ENCODE measurements at regions not wholly inside any gene's neighbourhood (a gene's known extent, or its start where the extent isn't known, plus 50 kb on each side); places are given as distances from the start of the nearest gene placed in this dataset.

DNA sequence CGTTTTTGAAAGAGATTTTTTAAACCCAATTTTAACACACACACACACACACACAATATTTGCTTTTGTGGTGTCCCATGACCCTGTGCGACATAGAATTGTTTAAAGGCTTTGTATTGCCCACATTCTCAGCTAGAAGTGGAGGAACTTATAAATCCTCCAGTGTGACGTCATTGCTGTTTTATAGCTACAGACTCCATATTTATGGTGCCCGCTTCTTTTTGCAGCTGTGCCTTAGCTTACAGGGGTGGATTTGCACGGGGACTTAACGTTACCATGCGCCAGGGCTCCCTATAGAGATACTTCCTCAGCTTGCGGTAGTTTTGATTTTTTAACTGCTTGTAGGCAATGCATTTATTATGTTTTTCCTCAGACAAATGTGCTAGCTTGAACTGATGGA, 101.9 kb upstream of the SMIM21 start:
- H3K36me3 ChIP-seq (replicated peaks in 1 of 2; ENCODE audit: control insufficient read depth in 1 of 2, insufficient read depth in 2 of 2, low read length in 2 of 2) = no peaks in the 10 kb centered on the region
- 79% methylated on average over 4 of the region's 8 CpGs for WGBS (ENCODE audit: insufficient coverage)
- H3K79me2 ChIP-seq (ENCODE audit: insufficient read depth, low read length) = no peaks in the 10 kb centered on the region
- H3K9me3 ChIP-seq (replicated peaks in 1 of 2; ENCODE audit: control insufficient read depth in 1 of 2, insufficient read depth in 1 of 2, low read length in 2 of 2) = no peaks in the 10 kb centered on the region
- TF ChIP-seq, protein P1, sequence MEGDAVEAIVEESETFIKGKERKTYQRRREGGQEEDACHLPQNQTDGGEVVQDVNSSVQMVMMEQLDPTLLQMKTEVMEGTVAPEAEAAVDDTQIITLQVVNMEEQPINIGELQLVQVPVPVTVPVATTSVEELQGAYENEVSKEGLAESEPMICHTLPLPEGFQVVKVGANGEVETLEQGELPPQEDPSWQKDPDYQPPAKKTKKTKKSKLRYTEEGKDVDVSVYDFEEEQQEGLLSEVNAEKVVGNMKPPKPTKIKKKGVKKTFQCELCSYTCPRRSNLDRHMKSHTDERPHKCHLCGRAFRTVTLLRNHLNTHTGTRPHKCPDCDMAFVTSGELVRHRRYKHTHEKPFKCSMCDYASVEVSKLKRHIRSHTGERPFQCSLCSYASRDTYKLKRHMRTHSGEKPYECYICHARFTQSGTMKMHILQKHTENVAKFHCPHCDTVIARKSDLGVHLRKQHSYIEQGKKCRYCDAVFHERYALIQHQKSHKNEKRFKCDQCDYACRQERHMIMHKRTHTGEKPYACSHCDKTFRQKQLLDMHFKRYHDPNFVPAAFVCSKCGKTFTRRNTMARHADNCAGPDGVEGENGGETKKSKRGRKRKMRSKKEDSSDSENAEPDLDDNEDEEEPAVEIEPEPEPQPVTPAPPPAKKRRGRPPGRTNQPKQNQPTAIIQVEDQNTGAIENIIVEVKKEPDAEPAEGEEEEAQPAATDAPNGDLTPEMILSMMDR (IDR thresholded peaks at IDR 0.05) = no peak
- H3K4me3 ChIP-seq (replicated peaks in 1 of 3; ENCODE audit: low read depth in 2 of 3, low read length in 3 of 3) = no peak overlapping the region
- intact Hi-C loops (cut with micrococcal nuclease) = no loop called here
- no peak overlapping the region for H3K9ac ChIP-seq (ENCODE audit: insufficient read depth, low read length, poor library complexity, severe bottlenecking)
- peaks cover 0 to 9% (median 2%) of the 10 kb centered on the region in 7 donors for H3K9me3 Mint-ChIP-seq
- no peak overlapping the region for H2AFZ ChIP-seq (ENCODE audit: insufficient read depth, low read depth, low read length, poor library complexity, severe bottlenecking)
- DNase-seq = no peak
- no peak overlapping the region for H3K4me2 ChIP-seq (replicated peaks; ENCODE audit: extremely low read depth, low read length, poor library complexity, severe bottlenecking)
- no peak overlapping the region for H3K27ac ChIP-seq (ENCODE audit: low read depth in 1 of 2, low read length in 2 of 2)
- H4K20me1 ChIP-seq (ENCODE audit: insufficient read depth, low read length) = no peaks in the 10 kb centered on the region
- H3K27ac Mint-ChIP-seq = no peak overlapping the region
- no peaks in the 10 kb centered on the region for H3K4me1 Mint-ChIP-seq
- H3K4me1 ChIP-seq (ENCODE audit: control insufficient read depth in 1 of 2, insufficient read depth in 2 of 2, low read length in 2 of 2) = no peaks in the 10 kb centered on the region
- H3K36me3 Mint-ChIP-seq = no peaks in the 10 kb centered on the region
- peaks cover 0 to 1% (median 0%) of the 10 kb centered on the region in 3 donors for H3K27me3 Mint-ChIP-seq (ENCODE audit: low read depth in 3 of 3)
- H3K4me3 Mint-ChIP-seq = no peak overlapping the region
- no peaks in the 10 kb centered on the region for H3K27me3 ChIP-seq (ENCODE audit: control insufficient read depth in 2 of 2, insufficient read depth in 2 of 2, low read length in 2 of 2)

DNA sequence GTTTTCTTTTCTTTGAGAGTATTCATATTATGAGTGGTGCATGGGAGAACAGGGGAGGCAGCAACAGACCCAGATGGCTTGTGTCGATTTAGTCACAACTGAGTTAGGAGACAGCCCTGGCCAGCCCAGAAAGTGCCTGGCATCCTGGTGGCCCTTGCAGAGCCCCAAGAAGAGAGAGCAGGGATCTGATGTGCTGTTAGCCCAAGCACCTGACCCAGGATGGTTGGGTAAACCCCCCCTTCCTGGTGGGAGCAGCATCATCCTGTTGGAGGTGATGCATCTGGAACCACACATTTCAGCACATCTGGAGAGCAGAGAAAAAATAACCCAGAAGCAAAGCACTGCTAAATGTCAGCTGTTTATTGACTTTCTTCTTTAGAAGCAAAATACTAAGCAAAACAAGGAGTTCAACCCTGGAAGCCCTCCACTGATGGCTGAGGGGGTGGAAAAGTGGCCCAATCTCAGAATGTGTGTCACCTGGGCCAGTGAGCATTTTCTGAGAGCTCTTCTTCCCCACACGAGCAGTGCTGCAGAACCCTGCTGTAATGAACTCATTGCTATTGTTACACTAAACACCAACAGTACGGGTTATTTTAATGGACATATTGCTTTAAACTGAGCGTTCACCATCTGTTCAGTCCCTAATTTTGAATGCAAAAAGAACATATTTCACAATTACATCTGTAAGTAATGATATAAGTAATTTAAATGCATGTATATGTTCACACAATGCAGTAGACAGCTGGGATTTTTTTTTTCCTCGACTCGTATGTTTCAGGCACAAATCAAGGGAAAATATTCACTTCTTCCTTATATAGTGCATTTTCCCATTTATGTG, 100.6 kb upstream of the SMIM21 start:
- H3K9ac ChIP-seq (ENCODE audit: insufficient read depth, low read length, poor library complexity, severe bottlenecking) = no peak overlapping the region
- H3K27ac ChIP-seq (ENCODE audit: low read depth in 1 of 2, low read length in 2 of 2) = no peak overlapping the region
- no peaks in the 10 kb centered on the region for H3K79me2 ChIP-seq (ENCODE audit: insufficient read depth, low read length)
- no peak overlapping the region for H3K27ac Mint-ChIP-seq
- H3K9me3 Mint-ChIP-seq = peaks cover 0 to 9% (median 3%) of the 10 kb centered on the region in 7 donors
- DNase-seq = no peak
- H3K4me1 ChIP-seq (ENCODE audit: control insufficient read depth in 1 of 2, insufficient read depth in 2 of 2, low read length in 2 of 2) = no peaks in the 10 kb centered on the region
- no peak overlapping the region for H2AFZ ChIP-seq (ENCODE audit: insufficient read depth, low read depth, low read length, poor library complexity, severe bottlenecking)
- TF ChIP-seq, protein P1 (IDR thresholded peaks at IDR 0.05) = no peak
- H3K4me3 Mint-ChIP-seq = no peak overlapping the region
- H3K36me3 ChIP-seq (replicated peaks in 1 of 2; ENCODE audit: control insufficient read depth in 1 of 2, insufficient read depth in 2 of 2, low read length in 2 of 2) = no peaks in the 10 kb centered on the region
- H3K9me3 ChIP-seq (replicated peaks in 1 of 2; ENCODE audit: control insufficient read depth in 1 of 2, insufficient read depth in 1 of 2, low read length in 2 of 2) = no peaks in the 10 kb centered on the region
- no peak overlapping the region for H3K4me2 ChIP-seq (replicated peaks; ENCODE audit: extremely low read depth, low read length, poor library complexity, severe bottlenecking)
- no peaks in the 10 kb centered on the region for H3K36me3 Mint-ChIP-seq
- intact Hi-C loops (cut with micrococcal nuclease) = no loop called here
- WGBS (ENCODE audit: insufficient coverage) = no CpG with 5 or more reads among the region's 6 CpGs
- H3K27me3 ChIP-seq (ENCODE audit: control insufficient read depth in 2 of 2, insufficient read depth in 2 of 2, low read length in 2 of 2) = no peaks in the 10 kb centered on the region
- H4K20me1 ChIP-seq (ENCODE audit: insufficient read depth, low read length) = no peaks in the 10 kb centered on the region
- H3K4me3 ChIP-seq (replicated peaks in 1 of 3; ENCODE audit: low read depth in 2 of 3, low read length in 3 of 3) = no peak overlapping the region
- no peaks in the 10 kb centered on the region for H3K4me1 Mint-ChIP-seq
- peaks cover 0 to 1% (median 0%) of the 10 kb centered on the region in 3 donors for H3K27me3 Mint-ChIP-seq (ENCODE audit: low read depth in 3 of 3)
